ENCODE measurements at regions not wholly inside any gene's neighbourhood (a gene's known extent, or its start where the extent isn't known, plus 50 kb on each side); places are given as distances from the start of the nearest gene placed in this dataset.
"Not testable (repeated sequence)": the region's sequence is repeated elsewhere in the genome, so short reads cannot be mapped to it uniquely, and the experiment has no call there.

- Mint-ChIP-seq H3K9me3 (peaks cover 4% of the 10 kb centered on the region), H3K27me3 (no peaks in the 10 kb centered on the region), H3K27ac (no peak overlapping the region), H3K4me1 (ENCODE audit: low read depth in 2 of 2) (no peaks in the 10 kb centered on the region), H3K36me3 (no peaks in the 10 kb centered on the region), H3K4me3 (no peak overlapping the region)
- ATAC-seq (no peak), DNase-seq (ENCODE audit: low spot score) (no peak)
These were observed 694.1 kb downstream of the ANKRD7 start for GRCh38 chr7:118918556-118918955.

- DNase-seq (ENCODE audit: low spot score) (no peak), ATAC-seq (no peak)
- Mint-ChIP-seq H3K4me1 (ENCODE audit: low read depth in 2 of 2) (no peaks in the 10 kb centered on the region), H3K36me3 (no peaks in the 10 kb centered on the region), H3K27ac (no peak overlapping the region), H3K9me3 (no peaks in the 10 kb centered on the region), H3K27me3 (no peaks in the 10 kb centered on the region), H3K4me3 (no peak overlapping the region)
These were observed 714.3 kb downstream of the ANKRD7 start for GRCh38 chr7:118938845-118939244.

GRCh38 chr7:118944271-118944670 is 719.8 kb downstream of the ANKRD7 start:
- Mint-ChIP-seq H3K36me3 (no peaks in the 10 kb centered on the region), H3K27me3 (no peaks in the 10 kb centered on the region), H3K9me3 (peaks cover 5% of the 10 kb centered on the region), H3K27ac (no peak overlapping the region), H3K4me3 (no peak overlapping the region), H3K4me1 (ENCODE audit: low read depth in 2 of 2) (no peaks in the 10 kb centered on the region)
- ATAC-seq (no peak), DNase-seq (ENCODE audit: low spot score) (no peak)

- ATAC-seq: no peak
- H3K4me3 Mint-ChIP-seq: no peak overlapping the region
These were observed 721.6 kb downstream of the ANKRD7 start for GRCh38 chr7:118945911-118946682.

GRCh38 chr7:118948508-118948907 is 724.0 kb downstream of the ANKRD7 start:
- Mint-ChIP-seq H3K9me3 (peaks cover 11% of the 10 kb centered on the region), H3K27ac (no peak overlapping the region), H3K4me1 (ENCODE audit: low read depth in 2 of 2) (no peaks in the 10 kb centered on the region), H3K27me3 (no peaks in the 10 kb centered on the region), H3K36me3 (peaks cover 7% of the 10 kb centered on the region), H3K4me3 (no peak overlapping the region)
- ATAC-seq: no peak
- no peak for DNase-seq (ENCODE audit: low spot score)

More at GRCh38 chr7:118945911-118946682, 721.6 kb downstream of the ANKRD7 start:
- H3K27ac Mint-ChIP-seq: no peak overlapping the region
- no peaks in the 10 kb centered on the region for H3K36me3 Mint-ChIP-seq
- H3K4me1 Mint-ChIP-seq (ENCODE audit: low read depth in 2 of 2): no peaks in the 10 kb centered on the region
- peaks cover 5% of the 10 kb centered on the region for H3K9me3 Mint-ChIP-seq
- no peaks in the 10 kb centered on the region for H3K27me3 Mint-ChIP-seq
- no peak for DNase-seq (ENCODE audit: low spot score)

DNA sequence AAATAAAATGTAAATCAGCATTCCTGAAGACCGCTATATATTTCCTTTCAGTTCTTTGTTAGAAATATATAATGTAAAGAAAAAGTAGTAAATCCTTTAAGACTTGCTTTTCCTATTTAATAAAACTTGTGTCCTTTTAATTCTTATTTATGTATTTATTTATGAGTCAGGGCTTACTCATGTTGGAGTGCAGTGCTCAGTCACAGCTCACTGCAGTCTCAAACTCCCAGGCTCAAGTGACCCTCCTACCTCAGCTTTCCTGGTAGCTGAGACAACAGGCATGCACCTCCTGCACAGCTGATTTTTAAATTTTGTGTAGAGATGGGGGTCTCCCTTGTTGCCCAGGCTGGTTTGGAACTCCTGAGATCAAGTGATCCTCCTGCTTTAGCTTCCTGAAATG is 724.5 kb downstream of the ANKRD7 start:
- H3K27ac Mint-ChIP-seq: no peak overlapping the region
- peaks cover 11% of the 10 kb centered on the region for H3K9me3 Mint-ChIP-seq
- no peak for ATAC-seq
- DNase-seq (ENCODE audit: low spot score): no peak
- H3K27me3 Mint-ChIP-seq: no peaks in the 10 kb centered on the region
- H3K4me1 Mint-ChIP-seq (ENCODE audit: low read depth in 2 of 2): no peaks in the 10 kb centered on the region
- no peak overlapping the region for H3K4me3 Mint-ChIP-seq
- peaks cover 7% of the 10 kb centered on the region for H3K36me3 Mint-ChIP-seq

DNA sequence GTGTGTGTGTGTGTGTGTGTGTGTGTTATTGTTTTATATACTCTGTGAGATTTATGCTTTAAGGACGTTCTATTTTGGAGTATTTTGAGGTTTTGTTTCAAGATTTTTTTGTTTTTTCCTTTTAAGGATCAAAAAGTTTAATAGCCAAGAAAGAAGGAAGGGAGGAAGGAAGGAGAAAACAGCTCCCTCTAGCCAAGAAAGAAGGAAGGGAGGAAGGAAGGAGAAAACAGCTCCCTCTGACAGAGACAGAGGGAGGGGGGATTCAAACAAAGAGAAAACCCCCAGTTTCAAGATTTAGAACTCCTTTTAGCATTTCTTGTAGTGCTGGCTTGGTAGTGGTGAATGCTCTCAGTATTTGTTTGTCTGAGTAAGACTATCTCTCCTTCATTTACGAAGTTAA is 731.8 kb downstream of the ANKRD7 start:
- H3K4me3 Mint-ChIP-seq; DNase-seq (ENCODE audit: low spot score); ATAC-seq; H3K27me3 Mint-ChIP-seq; H3K27ac Mint-ChIP-seq; H3K4me1 Mint-ChIP-seq (ENCODE audit: low read depth in 2 of 2): not testable (repeated sequence)
- Mint-ChIP-seq H3K36me3 (peaks cover 10% of the 10 kb centered on the region), H3K9me3 (peaks cover 18% of the 10 kb centered on the region)

GRCh38 chr7:118969370-118969769 is 744.9 kb downstream of the ANKRD7 start:
- ATAC-seq: no peak
- H3K27me3 Mint-ChIP-seq: no peaks in the 10 kb centered on the region
- H3K36me3 Mint-ChIP-seq: no peaks in the 10 kb centered on the region
- no peak for DNase-seq (ENCODE audit: low spot score)
- H3K4me3 Mint-ChIP-seq: no peak overlapping the region
- no peaks in the 10 kb centered on the region for H3K4me1 Mint-ChIP-seq (ENCODE audit: low read depth in 2 of 2)
- peaks cover 24% of the 10 kb centered on the region for H3K9me3 Mint-ChIP-seq
- no peak overlapping the region for H3K27ac Mint-ChIP-seq

DNA sequence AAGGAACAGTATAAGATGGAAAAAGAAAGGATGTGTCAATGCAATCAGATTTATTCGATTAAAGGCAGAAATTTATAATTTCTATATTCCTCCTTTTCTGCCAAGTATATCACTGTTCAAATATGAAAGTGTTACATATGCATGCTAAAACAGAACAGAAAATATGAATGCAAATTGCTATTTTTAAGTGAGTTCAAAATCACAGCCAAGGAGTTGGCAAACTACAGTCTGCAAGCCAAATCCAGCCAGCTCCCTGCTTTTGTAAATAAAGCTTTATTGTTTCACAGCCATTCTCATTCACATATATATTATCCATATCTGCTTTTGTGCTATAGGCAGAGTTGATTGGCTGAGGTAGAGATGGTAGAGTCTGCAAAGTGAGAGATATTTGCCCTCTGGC is 747.2 kb downstream of the ANKRD7 start:
- H3K4me1 Mint-ChIP-seq (ENCODE audit: low read depth in 2 of 2): no peaks in the 10 kb centered on the region
- DNase-seq (ENCODE audit: low spot score) (no peak), ATAC-seq (no peak)
- H3K4me3 Mint-ChIP-seq: no peak overlapping the region
- H3K27me3 Mint-ChIP-seq: no peaks in the 10 kb centered on the region
- no peaks in the 10 kb centered on the region for H3K36me3 Mint-ChIP-seq
- H3K27ac Mint-ChIP-seq: no peak overlapping the region
- H3K9me3 Mint-ChIP-seq: peaks cover 24% of the 10 kb centered on the region

DNA sequence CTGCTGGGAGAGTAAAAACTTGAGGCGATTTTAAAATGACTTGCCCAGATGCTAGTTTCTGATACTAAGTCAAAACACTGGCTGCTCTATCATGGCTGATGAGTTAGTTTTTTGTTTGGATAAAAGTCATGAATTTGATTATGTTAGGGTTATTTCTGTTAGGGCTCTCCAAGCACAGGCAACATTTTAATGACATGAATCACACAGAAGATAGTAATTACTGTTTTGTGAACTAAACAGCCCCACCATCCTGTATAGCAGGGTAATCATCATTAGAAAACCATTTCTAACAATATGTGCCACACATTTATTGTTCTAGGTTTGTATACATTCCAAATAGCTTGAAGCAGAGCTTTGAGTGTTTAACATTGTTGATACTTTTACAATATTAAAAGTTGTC is 750.3 kb downstream of the ANKRD7 start:
- Mint-ChIP-seq H3K36me3 (no peaks in the 10 kb centered on the region), H3K4me3 (no peak overlapping the region), H3K27me3 (no peaks in the 10 kb centered on the region), H3K27ac (no peak overlapping the region), H3K4me1 (ENCODE audit: low read depth in 2 of 2) (no peaks in the 10 kb centered on the region), H3K9me3 (peaks cover 10% of the 10 kb centered on the region)
- DNase-seq (ENCODE audit: low spot score) (no peak), ATAC-seq (no peak)

DNA sequence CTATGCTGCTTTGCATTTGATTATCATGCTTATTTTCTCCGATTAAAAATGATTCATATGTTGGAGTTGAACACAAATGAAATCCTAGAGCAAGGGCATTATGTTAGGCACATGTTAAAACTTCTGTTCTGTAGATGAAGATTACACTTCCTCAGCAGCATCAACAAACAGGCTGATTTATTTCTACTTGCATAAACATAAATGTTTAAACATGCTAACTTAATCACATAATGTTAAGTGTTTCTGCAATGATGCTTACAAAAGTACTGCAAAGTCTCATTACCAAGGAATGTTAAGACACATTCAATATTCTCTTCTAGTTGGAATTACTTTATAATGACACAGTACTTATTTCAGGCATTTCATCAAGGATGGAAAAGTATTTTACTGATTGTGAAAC is 770.8 kb downstream of the ANKRD7 start:
- ATAC-seq (no peak), DNase-seq (ENCODE audit: low spot score) (no peak)
- Mint-ChIP-seq H3K27ac (no peak overlapping the region), H3K9me3 (peaks cover 8% of the 10 kb centered on the region), H3K4me1 (ENCODE audit: low read depth in 2 of 2) (no peaks in the 10 kb centered on the region), H3K4me3 (no peak overlapping the region), H3K27me3 (no peaks in the 10 kb centered on the region), H3K36me3 (no peaks in the 10 kb centered on the region)

DNA sequence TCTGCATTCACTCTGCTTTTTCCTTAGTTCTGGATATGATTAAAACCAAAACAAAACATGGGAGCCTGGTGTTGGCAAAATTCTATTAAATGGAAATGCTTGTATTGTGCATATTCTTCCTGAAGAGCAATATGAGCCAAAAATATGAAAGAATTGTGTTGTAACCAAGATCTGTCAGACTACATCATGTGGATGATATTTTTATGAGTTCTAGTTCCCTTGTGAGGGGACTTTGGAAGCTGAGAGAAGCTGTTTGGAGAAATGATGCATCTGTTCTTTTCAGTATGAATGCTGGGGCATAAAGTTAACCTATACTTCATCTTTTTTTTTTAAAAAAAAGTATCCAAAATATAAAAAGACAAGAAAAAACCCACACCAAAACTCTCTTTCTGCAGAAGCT is 782.7 kb downstream of the ANKRD7 start:
- Mint-ChIP-seq H3K4me3 (no peak overlapping the region), H3K9me3 (peaks cover 11% of the 10 kb centered on the region), H3K27ac (no peak overlapping the region), H3K27me3 (no peaks in the 10 kb centered on the region), H3K36me3 (peaks cover 5% of the 10 kb centered on the region), H3K4me1 (ENCODE audit: low read depth in 2 of 2) (no peaks in the 10 kb centered on the region)
- DNase-seq (ENCODE audit: low spot score): no peak
- ATAC-seq: no peak

- Mint-ChIP-seq H3K27ac (no peak overlapping the region), H3K36me3 (peaks cover 5% of the 10 kb centered on the region), H3K9me3 (peaks cover 12% of the 10 kb centered on the region), H3K27me3 (no peaks in the 10 kb centered on the region), H3K4me3 (no peak overlapping the region), H3K4me1 (ENCODE audit: low read depth in 2 of 2) (no peaks in the 10 kb centered on the region)
- ATAC-seq (no peak), DNase-seq (ENCODE audit: low spot score) (no peak)
These were observed 786.1 kb downstream of the ANKRD7 start for GRCh38 chr7:119010635-119011034.

DNA sequence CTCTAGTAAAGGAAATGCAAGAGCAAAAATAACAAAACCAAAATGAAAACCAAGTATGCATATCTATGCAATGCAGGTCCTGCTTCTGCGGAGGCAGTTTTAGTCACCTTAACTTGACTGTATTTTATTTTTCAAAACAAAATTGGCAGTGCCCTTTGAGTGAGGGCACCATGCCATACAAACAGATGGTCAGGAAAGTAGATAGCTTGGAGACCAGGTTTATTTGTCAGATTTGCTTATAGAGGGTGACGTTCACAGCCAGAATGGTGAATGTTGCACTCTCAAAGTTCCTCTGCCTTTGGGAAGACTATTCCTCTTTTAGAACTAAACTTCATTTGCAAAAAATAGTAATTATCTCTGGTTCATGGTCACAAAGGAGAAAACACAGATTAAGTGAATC is 801.9 kb downstream of the ANKRD7 start:
- no peak for ATAC-seq
- H3K9me3 Mint-ChIP-seq: peaks cover 12% of the 10 kb centered on the region
- no peaks in the 10 kb centered on the region for H3K27me3 Mint-ChIP-seq
- H3K4me3 Mint-ChIP-seq: no peak overlapping the region
- H3K4me1 Mint-ChIP-seq (ENCODE audit: low read depth in 2 of 2): no peaks in the 10 kb centered on the region
- peaks cover 5% of the 10 kb centered on the region for H3K36me3 Mint-ChIP-seq
- DNase-seq (ENCODE audit: low spot score): no peak
- H3K27ac Mint-ChIP-seq: no peak overlapping the region

DNA sequence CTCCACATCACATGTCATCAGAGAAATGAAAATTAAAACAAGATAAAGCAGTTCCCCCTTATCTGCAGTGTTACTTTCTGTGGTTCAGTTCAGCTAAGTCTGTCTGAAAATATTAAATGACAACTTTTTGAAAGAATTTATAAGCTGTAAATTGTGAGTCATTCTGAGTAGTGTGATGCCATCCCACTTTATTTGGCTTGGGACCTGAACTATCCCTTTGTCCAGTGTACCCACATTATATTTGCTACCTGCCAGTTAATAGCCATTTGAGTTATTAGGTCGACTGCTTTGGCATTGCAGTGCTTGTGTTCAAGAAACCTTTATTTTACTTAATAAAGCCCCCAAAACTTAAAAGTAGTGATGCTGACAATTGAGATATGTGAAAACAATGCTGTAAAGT is 804.2 kb downstream of the ANKRD7 start:
- DNase-seq (ENCODE audit: low spot score) (no peak), ATAC-seq (no peak)
- Mint-ChIP-seq H3K36me3 (peaks cover 5% of the 10 kb centered on the region), H3K4me1 (ENCODE audit: low read depth in 2 of 2) (no peaks in the 10 kb centered on the region), H3K9me3 (peaks cover 8% of the 10 kb centered on the region), H3K27me3 (no peaks in the 10 kb centered on the region), H3K27ac (no peak overlapping the region), H3K4me3 (no peak overlapping the region)

Measured in natural killer cell treated with Interleukin-12 subunit alpha and Interleukin-12 subunit beta and Interleukin-15 and Interleukin-18, amount 100 ng/mL, for 72 hours (primary cell).